ENCODE measurements at regions not wholly inside any gene's neighbourhood (a gene's known extent, or its start where the extent isn't known, plus 50 kb on each side); places are given as distances from the start of the nearest gene placed in this dataset.

DNA sequence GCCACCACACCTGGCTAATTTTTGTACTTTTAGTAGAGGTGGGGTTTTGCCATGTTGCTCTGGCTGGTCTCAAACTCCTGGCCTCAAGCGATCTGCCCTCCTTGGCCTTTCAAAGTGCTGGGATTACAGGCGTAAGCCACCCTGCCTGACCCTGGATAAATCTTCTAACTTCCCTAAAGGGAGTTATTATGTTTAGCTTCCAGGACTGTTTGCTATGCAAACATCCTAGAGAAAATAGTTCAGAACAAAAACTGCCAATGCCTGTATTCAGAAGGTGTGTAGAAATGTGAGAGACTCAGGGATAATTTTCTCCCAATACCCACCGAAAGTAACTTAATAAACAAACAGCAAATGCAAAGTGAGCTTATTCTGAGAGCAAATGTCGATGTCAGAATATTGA, 301.2 kb downstream of the TGFB2 start:
- no peak overlapping the region for H3K4me3 ChIP-seq (ENCODE audit: control insufficient read depth in 1 of 7, extremely low read depth in 1 of 7, insufficient read depth in 4 of 7, low read depth in 2 of 7, low read length in 6 of 7)
- no peaks in the 10 kb centered on the region for H3K4me1 ChIP-seq (ENCODE audit: control extremely low read depth in 1 of 4, control insufficient read depth in 4 of 4, insufficient read depth in 4 of 4, low read length in 3 of 4)
- H3K27ac ChIP-seq (ENCODE audit: insufficient read depth in 1 of 2, low read depth in 1 of 2, low read length in 2 of 2, poor library complexity in 1 of 2, severe bottlenecking in 2 of 2) = no peak overlapping the region
- ChIA-PET CTCF (no interaction called here), POLR2A (no interaction called here)
- 95% methylated on average over 3 of the region's 4 CpGs for WGBS (ENCODE audit: insufficient coverage)
- no peaks in the 10 kb centered on the region for H3K36me3 ChIP-seq (ENCODE audit: control insufficient read depth in 4 of 4, insufficient read depth in 4 of 4, low read length in 3 of 4)
- H3K27me3 ChIP-seq (replicated peaks in 2 of 5; ENCODE audit: control insufficient read depth in 4 of 5, insufficient read depth in 5 of 5, low read length in 4 of 5) = no peaks in the 10 kb centered on the region
- no peaks in the 10 kb centered on the region for H3K9me3 ChIP-seq (ENCODE audit: control extremely low read depth in 1 of 5, control insufficient read depth in 4 of 5, insufficient read depth in 2 of 5, low read depth in 1 of 5, low read length in 4 of 5)
- DNase-seq = no peak

DNA sequence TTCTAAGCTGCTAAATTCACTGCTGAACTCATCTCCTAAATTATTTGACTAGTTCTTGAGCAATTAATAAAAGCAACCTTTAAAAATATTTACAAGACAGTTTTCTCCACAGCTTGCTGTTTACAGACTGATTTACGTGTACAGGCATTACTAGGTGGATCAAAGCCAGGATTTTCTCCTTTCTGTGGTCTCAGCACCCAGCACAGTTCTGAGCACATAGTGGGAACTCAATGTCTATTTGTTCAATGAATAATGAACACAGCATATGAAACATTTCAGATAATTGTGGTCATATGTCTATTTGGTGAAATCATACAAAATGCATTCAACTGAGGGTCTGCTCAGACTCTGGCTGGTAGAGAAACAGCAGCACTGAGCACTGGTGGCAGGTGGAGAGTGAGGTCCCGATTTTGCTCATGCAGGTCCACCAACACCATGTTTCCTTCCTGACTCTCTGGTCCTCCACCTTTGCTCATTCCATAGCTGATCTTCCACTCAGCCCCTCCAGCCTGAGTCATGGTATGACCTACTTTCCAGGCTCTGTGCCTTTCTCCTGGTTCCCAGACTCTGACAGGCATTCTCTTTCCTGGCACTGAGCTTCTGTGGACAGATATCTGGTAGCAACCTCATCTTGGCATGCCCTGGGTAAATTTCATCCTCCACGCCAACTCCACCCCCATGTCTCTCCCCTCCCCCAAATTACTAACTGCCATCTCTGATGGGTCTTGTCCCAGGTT, 311.3 kb downstream of the TGFB2 start:
- Histone ChIP-seq H3K27ac (ENCODE audit: insufficient read depth in 1 of 2, low read depth in 1 of 2, low read length in 2 of 2, poor library complexity in 1 of 2, severe bottlenecking in 2 of 2) (no peak overlapping the region), H3K27me3 (replicated peaks in 2 of 5; ENCODE audit: control insufficient read depth in 4 of 5, insufficient read depth in 5 of 5, low read length in 4 of 5) (no peaks in the 10 kb centered on the region), H3K36me3 (ENCODE audit: control insufficient read depth in 4 of 4, insufficient read depth in 4 of 4, low read length in 3 of 4) (no peaks in the 10 kb centered on the region), H3K4me1 (ENCODE audit: control extremely low read depth in 1 of 4, control insufficient read depth in 4 of 4, insufficient read depth in 4 of 4, low read length in 3 of 4) (no peaks in the 10 kb centered on the region), H3K4me3 (ENCODE audit: control insufficient read depth in 1 of 7, extremely low read depth in 1 of 7, insufficient read depth in 4 of 7, low read depth in 2 of 7, low read length in 6 of 7) (no peak overlapping the region), H3K9me3 (ENCODE audit: control extremely low read depth in 1 of 5, control insufficient read depth in 4 of 5, insufficient read depth in 2 of 5, low read depth in 1 of 5, low read length in 4 of 5) (no peaks in the 10 kb centered on the region)
- 96% methylated on average over 3 of the region's 3 CpGs for WGBS (ENCODE audit: insufficient coverage)
- POLR2A ChIA-PET = no interaction called here
- CTCF ChIA-PET = no interaction called here
- DNase-seq = no peak

DNA sequence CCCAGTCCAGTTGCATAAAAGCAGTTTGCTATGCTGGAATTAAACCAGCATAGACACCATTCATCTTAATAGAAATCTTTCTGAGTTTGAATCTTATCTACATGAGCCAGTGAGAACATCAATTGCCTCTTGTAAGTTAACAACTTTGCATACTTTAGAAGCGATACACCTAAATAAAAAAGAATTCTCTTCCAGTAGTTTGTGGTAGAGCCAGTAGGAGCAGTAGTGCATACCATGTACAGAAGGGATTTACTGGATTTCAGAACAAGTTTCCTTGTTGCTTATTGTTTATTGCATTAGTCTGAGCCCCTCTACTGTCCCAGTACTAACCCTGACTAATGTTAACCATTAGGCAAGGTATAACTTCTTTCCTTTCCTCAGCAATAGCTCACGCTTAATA, 313.1 kb downstream of the TGFB2 start:
- H3K4me3 ChIP-seq (ENCODE audit: control insufficient read depth in 1 of 7, extremely low read depth in 1 of 7, insufficient read depth in 4 of 7, low read depth in 2 of 7, low read length in 6 of 7) = no peak overlapping the region
- DNase-seq = no peak
- CTCF ChIA-PET = no interaction called here
- POLR2A ChIA-PET = no interaction called here
- no CpG with 5 or more reads among the region's 2 CpGs for WGBS (ENCODE audit: insufficient coverage)
- no peaks in the 10 kb centered on the region for H3K36me3 ChIP-seq (ENCODE audit: control insufficient read depth in 4 of 4, insufficient read depth in 4 of 4, low read length in 3 of 4)
- H3K27ac ChIP-seq (ENCODE audit: insufficient read depth in 1 of 2, low read depth in 1 of 2, low read length in 2 of 2, poor library complexity in 1 of 2, severe bottlenecking in 2 of 2) = no peak overlapping the region
- H3K4me1 ChIP-seq (ENCODE audit: control extremely low read depth in 1 of 4, control insufficient read depth in 4 of 4, insufficient read depth in 4 of 4, low read length in 3 of 4) = no peaks in the 10 kb centered on the region
- H3K27me3 ChIP-seq (replicated peaks in 2 of 5; ENCODE audit: control insufficient read depth in 4 of 5, insufficient read depth in 5 of 5, low read length in 4 of 5) = no peaks in the 10 kb centered on the region
- H3K9me3 ChIP-seq (ENCODE audit: control extremely low read depth in 1 of 5, control insufficient read depth in 4 of 5, insufficient read depth in 2 of 5, low read depth in 1 of 5, low read length in 4 of 5) = no peaks in the 10 kb centered on the region

DNA sequence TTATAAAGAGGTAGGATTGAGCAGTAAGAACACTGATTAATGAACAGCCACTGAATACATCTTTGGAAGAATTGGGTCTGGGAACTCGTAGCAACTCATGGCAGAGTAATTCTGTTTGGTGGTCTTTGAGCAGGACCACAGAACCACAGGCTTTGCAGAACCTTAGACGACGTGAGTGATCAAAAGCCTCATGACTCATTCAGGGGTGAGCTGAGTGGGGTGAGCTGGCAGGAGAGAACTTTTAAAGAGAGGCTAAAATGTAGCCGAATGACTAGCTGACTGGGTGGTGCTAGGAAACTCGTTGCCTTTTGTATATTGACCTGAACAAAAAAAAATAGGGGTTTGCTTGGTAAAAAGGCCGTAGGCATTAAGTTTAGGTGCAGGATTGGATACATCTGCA, 313.8 kb downstream of the TGFB2 start:
- DNase-seq = no peak
- Histone ChIP-seq H3K36me3 (ENCODE audit: control insufficient read depth in 4 of 4, insufficient read depth in 4 of 4, low read length in 3 of 4) (no peaks in the 10 kb centered on the region), H3K27me3 (replicated peaks in 2 of 5; ENCODE audit: control insufficient read depth in 4 of 5, insufficient read depth in 5 of 5, low read length in 4 of 5) (no peaks in the 10 kb centered on the region), H3K9me3 (ENCODE audit: control extremely low read depth in 1 of 5, control insufficient read depth in 4 of 5, insufficient read depth in 2 of 5, low read depth in 1 of 5, low read length in 4 of 5) (no peaks in the 10 kb centered on the region), H3K4me1 (ENCODE audit: control extremely low read depth in 1 of 4, control insufficient read depth in 4 of 4, insufficient read depth in 4 of 4, low read length in 3 of 4) (no peaks in the 10 kb centered on the region), H3K27ac (ENCODE audit: insufficient read depth in 1 of 2, low read depth in 1 of 2, low read length in 2 of 2, poor library complexity in 1 of 2, severe bottlenecking in 2 of 2) (no peak overlapping the region), H3K4me3 (ENCODE audit: control insufficient read depth in 1 of 7, extremely low read depth in 1 of 7, insufficient read depth in 4 of 7, low read depth in 2 of 7, low read length in 6 of 7) (no peak overlapping the region)
- ChIA-PET POLR2A (no interaction called here), CTCF (no interaction called here)
- 81% methylated on average over 6 of the region's 6 CpGs for WGBS (ENCODE audit: insufficient coverage)

DNA sequence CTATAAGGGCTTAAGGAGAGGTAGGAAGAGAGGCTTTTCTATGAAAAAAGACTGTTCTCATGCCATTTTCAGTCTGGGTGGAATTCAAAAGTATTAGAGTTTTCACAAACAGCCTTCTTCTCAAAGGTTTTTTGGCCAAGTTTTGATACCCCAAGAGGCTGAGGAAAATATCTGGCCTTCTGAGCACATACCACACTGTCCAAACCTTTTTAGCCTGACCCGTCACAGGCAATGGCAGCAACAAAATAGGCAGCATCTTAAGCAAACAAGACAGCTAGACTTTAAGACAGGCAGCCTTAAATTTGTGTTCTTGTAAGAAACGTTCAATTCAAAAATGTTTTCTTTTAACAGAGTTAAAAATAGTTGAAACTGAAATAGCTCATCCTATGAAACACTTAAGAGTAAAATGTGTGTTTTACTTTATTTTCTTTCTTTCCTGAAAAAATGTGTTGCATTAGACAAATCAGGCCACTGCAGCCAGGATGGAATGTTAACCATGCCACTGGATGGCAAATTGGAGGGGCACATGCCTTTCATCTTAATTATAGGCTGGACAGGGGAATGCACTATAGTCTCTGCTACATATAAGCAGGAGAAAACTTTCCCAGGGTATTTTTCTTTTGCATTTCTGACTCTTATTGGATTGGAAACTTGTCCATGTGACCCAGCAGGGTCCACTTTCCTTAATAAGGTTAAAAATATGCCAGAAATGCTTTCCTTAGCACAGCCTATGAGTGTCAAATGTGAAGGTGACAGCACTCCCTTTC, 315.0 kb downstream of the TGFB2 start:
- H3K36me3 ChIP-seq (ENCODE audit: control insufficient read depth in 4 of 4, insufficient read depth in 4 of 4, low read length in 3 of 4) = no peaks in the 10 kb centered on the region
- no peaks in the 10 kb centered on the region for H3K27me3 ChIP-seq (replicated peaks in 2 of 5; ENCODE audit: control insufficient read depth in 4 of 5, insufficient read depth in 5 of 5, low read length in 4 of 5)
- no peaks in the 10 kb centered on the region for H3K9me3 ChIP-seq (ENCODE audit: control extremely low read depth in 1 of 5, control insufficient read depth in 4 of 5, insufficient read depth in 2 of 5, low read depth in 1 of 5, low read length in 4 of 5)
- H3K27ac ChIP-seq (ENCODE audit: insufficient read depth in 1 of 2, low read depth in 1 of 2, low read length in 2 of 2, poor library complexity in 1 of 2, severe bottlenecking in 2 of 2) = no peak overlapping the region
- H3K4me3 ChIP-seq (ENCODE audit: control insufficient read depth in 1 of 7, extremely low read depth in 1 of 7, insufficient read depth in 4 of 7, low read depth in 2 of 7, low read length in 6 of 7) = no peak overlapping the region
- CTCF ChIA-PET = no interaction called here
- no peak for DNase-seq
- no peaks in the 10 kb centered on the region for H3K4me1 ChIP-seq (ENCODE audit: control extremely low read depth in 1 of 4, control insufficient read depth in 4 of 4, insufficient read depth in 4 of 4, low read length in 3 of 4)
- POLR2A ChIA-PET = no interaction called here
- WGBS (ENCODE audit: insufficient coverage) = no CpG with 5 or more reads among the region's 2 CpGs

DNA sequence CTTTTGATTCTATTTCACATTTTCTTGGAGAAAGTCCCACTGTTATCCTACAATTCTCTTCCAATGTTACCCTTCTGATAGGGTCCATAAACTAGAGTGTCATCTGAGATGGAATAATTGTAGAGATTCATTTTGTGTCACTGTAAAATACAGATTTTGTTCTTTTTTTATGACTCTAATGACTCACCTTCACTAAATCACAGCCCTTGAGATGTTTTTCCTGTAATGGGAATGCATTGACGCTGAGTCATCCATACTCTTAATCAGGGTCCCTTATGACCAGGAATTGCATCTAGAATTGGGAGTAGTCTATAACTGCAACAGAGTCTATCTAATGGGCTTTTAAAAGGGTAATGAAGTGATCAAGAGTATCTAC, 315.5 kb downstream of the TGFB2 start:
- Histone ChIP-seq H3K27me3 (replicated peaks in 2 of 5; ENCODE audit: control insufficient read depth in 4 of 5, insufficient read depth in 5 of 5, low read length in 4 of 5) (no peaks in the 10 kb centered on the region), H3K27ac (ENCODE audit: insufficient read depth in 1 of 2, low read depth in 1 of 2, low read length in 2 of 2, poor library complexity in 1 of 2, severe bottlenecking in 2 of 2) (no peak overlapping the region), H3K9me3 (ENCODE audit: control extremely low read depth in 1 of 5, control insufficient read depth in 4 of 5, insufficient read depth in 2 of 5, low read depth in 1 of 5, low read length in 4 of 5) (no peaks in the 10 kb centered on the region), H3K4me3 (ENCODE audit: control insufficient read depth in 1 of 7, extremely low read depth in 1 of 7, insufficient read depth in 4 of 7, low read depth in 2 of 7, low read length in 6 of 7) (no peak overlapping the region), H3K36me3 (ENCODE audit: control insufficient read depth in 4 of 4, insufficient read depth in 4 of 4, low read length in 3 of 4) (no peaks in the 10 kb centered on the region), H3K4me1 (ENCODE audit: control extremely low read depth in 1 of 4, control insufficient read depth in 4 of 4, insufficient read depth in 4 of 4, low read length in 3 of 4) (no peaks in the 10 kb centered on the region)
- WGBS (ENCODE audit: insufficient coverage) = 100% methylated on average over 1 of the region's 1 CpG
- ChIA-PET CTCF (no interaction called here), POLR2A (no interaction called here)
- no peak for DNase-seq

DNA sequence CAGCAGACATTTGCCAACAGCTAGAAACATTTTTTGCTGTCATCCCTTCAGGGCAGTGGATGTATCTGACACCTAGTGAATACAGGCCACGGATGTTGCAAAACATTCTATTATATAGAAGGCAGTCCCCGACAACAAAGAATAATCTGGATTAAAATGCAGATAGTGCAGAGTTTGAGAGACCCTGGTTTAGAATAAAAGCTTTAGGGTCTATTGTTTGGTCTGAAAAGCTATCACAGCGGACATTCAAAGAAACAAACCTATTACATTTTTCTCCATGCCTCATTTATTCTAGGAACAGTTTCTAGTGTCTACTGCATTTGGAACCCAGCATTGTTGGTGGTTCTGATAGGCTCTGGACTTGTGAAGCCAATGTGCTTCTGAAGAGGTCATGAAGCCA, 316.3 kb downstream of the TGFB2 start:
- Histone ChIP-seq H3K4me3 (ENCODE audit: control insufficient read depth in 1 of 7, extremely low read depth in 1 of 7, insufficient read depth in 4 of 7, low read depth in 2 of 7, low read length in 6 of 7) (no peak overlapping the region), H3K9me3 (ENCODE audit: control extremely low read depth in 1 of 5, control insufficient read depth in 4 of 5, insufficient read depth in 2 of 5, low read depth in 1 of 5, low read length in 4 of 5) (no peaks in the 10 kb centered on the region), H3K27ac (ENCODE audit: insufficient read depth in 1 of 2, low read depth in 1 of 2, low read length in 2 of 2, poor library complexity in 1 of 2, severe bottlenecking in 2 of 2) (no peak overlapping the region), H3K36me3 (ENCODE audit: control insufficient read depth in 4 of 4, insufficient read depth in 4 of 4, low read length in 3 of 4) (no peaks in the 10 kb centered on the region), H3K27me3 (replicated peaks in 2 of 5; ENCODE audit: control insufficient read depth in 4 of 5, insufficient read depth in 5 of 5, low read length in 4 of 5) (no peaks in the 10 kb centered on the region), H3K4me1 (ENCODE audit: control extremely low read depth in 1 of 4, control insufficient read depth in 4 of 4, insufficient read depth in 4 of 4, low read length in 3 of 4) (no peaks in the 10 kb centered on the region)
- CTCF ChIA-PET = no interaction called here
- no peak for DNase-seq
- POLR2A ChIA-PET = no interaction called here
- WGBS (ENCODE audit: insufficient coverage) = 100% methylated on average over 1 of the region's 3 CpGs
